A204.1 (cell line): ENCODE measurements at regions not wholly inside any gene's neighbourhood (a gene's known extent, or its start where the extent isn't known, plus 50 kb on each side); places are given as distances from the start of the nearest gene placed in this dataset.
A peak's percentile ranks its signal among the peaks of the same experiment; 100 is the strongest.
"Not testable (repeated sequence)": the region's sequence is repeated elsewhere in the genome, so short reads cannot be mapped to it uniquely, and the experiment has no call there.

Experiments used
- FAIRE-seq: peaks from 2 replicates; lab custom pipeline; 2012; peaks lifted over from hg19 to GRCh38; lab: Jason Lieb, UNC

- not testable (repeated sequence) for FAIRE-seq
Observed at GRCh38 chr10:61045480-61045879, 101.5 kb upstream of the RHOBTB1 start.

DNA sequence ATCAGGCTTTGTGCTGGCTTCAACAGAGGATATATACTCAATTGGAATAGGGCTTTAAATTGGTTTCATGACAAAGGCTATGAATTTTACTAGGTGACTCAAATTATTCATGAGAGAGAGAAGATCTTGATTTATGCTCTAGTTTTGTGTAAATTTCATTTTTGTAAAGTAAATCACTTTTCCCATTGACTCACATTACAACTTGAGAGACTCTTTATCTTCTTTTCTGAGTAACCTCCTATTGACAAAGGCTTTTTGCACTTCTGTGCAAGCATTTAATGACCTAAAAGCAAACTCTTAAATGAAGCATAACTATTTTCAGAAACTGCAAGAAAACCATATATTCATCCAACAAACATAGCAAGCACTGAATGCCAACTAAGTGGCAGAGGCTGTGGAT lies 98.5 kb upstream of the RHOBTB1 start:
- FAIRE-seq = no peak

DNA sequence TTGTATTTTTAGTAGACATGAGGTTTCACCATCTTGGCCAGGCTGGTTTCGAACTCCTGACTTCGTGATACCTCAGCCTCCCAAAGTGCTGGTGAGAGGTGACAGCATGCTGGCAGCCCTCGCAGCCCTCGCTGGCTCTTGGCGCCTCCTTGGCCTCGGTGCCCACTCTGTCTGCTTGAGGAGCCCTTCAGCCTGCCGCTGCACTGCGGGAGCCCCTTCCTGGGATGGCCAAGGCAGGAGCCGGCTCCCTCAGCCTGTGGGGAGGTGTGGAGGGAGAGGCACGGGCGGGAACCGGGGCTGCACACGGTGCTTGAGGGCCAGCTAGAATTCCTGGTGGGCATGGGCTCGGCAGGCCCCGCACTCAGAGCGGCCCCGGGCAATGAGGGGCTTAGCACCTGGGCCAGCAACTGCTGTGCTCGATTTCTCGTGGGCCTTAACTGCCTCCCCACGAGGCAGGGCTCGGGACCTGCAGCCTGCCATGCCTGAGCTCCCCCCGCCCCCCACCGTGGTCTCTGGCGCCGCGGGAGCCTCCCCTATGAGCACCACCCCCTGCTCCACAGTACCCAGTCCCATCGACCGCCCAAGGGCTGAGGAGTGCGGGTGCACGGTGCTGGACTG lies 96.5 kb upstream of the RHOBTB1 start:
- FAIRE-seq = no peak

GRCh38 chr10:61039868-61040267 lies 95.9 kb upstream of the RHOBTB1 start:
- no peak for FAIRE-seq

- not testable (repeated sequence) for FAIRE-seq
Observed at GRCh38 chr10:61037261-61037830, 93.4 kb upstream of the RHOBTB1 start.

DNA sequence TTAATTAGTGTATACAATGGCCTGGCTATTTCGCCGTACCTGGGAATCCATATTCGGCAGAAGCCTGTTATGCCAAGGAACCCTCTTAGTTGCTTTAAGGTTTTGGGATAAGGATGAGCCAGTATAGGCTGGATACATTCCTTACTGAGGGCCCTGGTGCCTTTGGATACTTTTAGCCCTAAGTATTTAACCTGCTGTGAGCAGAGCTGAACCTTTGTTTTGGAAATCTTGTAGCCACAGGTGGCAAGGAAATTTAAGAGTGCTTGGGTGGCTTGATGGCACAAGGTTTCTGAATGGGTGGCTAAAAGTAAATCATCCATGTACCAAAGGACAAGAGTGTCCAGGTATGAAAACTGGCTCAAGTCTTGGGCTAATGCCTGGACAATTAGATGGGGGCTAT lies 92.2 kb upstream of the RHOBTB1 start:
- not testable (repeated sequence) for FAIRE-seq

- no peak for FAIRE-seq
Observed at GRCh38 chr10:61031341-61031740, 87.4 kb upstream of the RHOBTB1 start.

DNA sequence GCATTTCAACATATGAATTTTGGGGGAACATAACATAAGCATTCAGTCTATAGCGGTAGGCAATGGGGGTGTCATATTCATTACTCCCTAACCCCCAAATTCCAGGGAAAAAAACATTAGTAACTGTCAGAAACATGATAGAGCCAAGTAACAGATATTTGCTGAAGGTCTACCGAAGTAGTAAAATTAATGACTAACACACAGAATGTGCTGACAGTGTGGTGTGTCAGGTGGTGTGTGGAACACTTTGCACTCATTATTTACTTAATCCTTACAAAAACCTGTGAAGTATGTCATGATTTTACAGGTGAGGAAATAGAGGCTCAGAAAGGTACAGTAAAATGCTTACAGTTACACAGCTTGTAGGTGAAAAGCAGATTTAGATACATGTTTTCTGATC lies 85.4 kb upstream of the RHOBTB1 start:
- no peak for FAIRE-seq

DNA sequence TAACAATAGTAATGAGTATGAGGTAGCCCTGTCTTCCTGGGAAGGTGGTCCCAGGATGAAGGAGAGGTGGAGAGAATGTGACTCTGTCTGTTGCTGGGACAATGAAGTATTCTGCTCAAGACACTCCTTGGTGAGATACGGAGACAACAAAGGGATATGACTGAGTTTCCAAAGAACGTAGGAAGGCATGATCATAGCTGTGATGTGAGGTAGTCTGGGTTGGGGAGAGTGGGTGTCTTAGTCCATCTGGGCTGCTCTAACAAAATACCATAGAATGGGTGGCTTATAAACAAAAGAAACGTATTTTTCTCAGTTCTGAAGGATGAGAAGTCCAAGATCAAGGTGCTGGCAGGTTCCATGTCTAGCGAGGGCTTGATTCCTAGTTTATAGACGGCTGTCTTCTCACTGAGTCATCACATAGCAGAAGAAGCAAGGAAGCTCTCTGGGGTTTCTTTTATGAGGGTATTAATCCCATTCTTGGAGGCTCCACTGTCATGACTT lies 84.9 kb upstream of the RHOBTB1 start:
- no peak for FAIRE-seq

GRCh38 chr10:61024856-61025201 lies 80.8 kb upstream of the RHOBTB1 start:
- no peak for FAIRE-seq

GRCh38 chr10:61024151-61024855 lies 80.3 kb upstream of the RHOBTB1 start:
- peak; percentile 16 for FAIRE-seq

GRCh38 chr10:61023053-61023452 lies 79.1 kb upstream of the RHOBTB1 start:
- no peak for FAIRE-seq

DNA sequence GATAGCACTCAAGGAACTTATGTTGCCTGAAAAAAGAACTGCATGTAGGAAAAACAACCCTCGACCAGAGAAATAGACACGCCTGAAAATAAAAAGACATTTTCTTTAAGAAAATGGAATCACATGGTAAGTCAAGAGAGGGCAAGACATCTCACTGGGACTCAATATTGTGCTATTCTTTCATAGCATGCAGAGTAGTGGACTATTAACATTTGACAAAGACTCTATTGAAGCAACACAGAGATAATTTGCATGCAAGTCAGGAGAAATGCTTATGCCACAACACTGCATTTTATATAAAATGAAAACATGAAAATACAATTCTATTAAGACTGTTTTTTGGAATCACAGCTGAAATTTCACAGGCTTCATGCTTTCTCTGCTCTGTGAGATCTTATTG lies 77.9 kb upstream of the RHOBTB1 start:
- no peak for FAIRE-seq

DNA sequence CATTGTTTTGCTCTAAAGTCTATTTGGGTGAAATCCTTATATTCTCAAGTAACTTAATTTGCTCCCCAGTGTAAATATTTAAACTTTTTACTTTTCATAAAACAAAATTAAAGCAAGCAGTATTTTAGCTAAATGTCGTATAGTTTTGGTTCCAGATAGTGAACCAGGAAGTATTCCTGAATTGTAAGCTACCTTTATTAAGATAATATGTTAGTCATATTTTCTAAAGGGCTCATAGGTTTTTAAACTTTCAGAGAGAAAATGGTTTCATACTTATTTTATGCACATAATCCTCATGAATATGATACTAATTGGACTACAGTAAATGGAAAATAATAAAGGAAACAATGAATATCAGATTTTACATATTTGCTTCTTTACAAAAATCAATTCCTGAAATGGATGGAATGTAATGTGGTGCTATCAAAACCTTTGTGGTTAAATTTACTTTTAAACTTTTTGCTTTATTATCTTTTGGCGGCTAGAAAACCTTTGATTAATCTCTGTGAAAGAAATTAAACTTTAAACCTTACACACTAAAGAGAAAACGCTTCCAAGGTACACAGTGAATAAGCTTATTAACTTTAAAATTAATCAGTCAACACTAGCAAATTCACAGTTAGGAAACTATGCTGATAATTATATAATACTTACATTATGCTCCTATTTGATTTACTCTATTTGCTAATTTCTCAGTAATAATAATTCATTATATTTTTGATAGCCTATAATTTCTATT lies 76.6 kb upstream of the RHOBTB1 start:
- no peak for FAIRE-seq

DNA sequence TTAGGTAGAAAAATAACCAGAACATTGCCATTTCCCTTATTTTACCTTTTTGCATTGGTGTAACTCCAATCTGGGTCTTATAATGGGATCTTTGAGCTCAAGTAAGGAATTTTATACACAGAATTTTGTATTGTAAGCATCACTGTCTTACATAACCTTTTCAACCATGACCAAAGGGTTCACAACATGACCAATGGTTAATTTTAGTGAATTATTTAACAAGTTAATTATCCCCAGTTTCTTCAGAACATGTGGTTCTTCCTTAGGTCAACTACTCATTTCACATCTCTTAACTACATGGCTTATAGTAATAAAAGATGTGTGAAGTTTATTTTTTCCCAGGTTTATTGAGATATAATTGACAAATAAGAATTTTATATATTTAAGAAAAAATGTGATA lies 74.2 kb upstream of the RHOBTB1 start:
- FAIRE-seq = peak; percentile 34

- peak; percentile 9 for FAIRE-seq
Observed at GRCh38 chr10:61016630-61017029, 72.6 kb upstream of the RHOBTB1 start.

- no peak for FAIRE-seq
Observed at GRCh38 chr10:61016007-61016406, 72.0 kb upstream of the RHOBTB1 start.

- no peak for FAIRE-seq
Observed at GRCh38 chr10:61010863-61011262, 66.9 kb upstream of the RHOBTB1 start.

GRCh38 chr10:61003069-61003468 lies 59.1 kb upstream of the RHOBTB1 start:
- not testable (repeated sequence) for FAIRE-seq

DNA sequence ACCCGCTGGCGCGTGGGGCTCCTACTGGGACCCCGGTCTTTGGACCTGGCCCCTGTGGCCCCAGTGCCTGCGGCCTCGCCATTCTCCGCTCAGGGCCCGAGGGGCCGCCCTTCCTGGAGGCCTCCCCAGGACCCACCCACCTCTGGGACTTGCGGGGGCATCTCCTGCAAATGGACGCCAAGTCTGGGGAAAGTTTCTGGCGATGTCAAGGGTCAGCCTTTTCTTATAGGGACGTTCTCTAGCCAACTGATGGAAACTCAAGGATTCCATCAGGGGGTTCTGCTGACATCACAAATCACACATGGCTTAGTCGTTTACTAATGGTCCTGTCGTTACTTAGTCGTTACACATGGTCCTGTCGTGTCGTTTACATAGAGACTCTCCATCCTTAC lies 57.7 kb upstream of the RHOBTB1 start:
- no peak for FAIRE-seq

DNA sequence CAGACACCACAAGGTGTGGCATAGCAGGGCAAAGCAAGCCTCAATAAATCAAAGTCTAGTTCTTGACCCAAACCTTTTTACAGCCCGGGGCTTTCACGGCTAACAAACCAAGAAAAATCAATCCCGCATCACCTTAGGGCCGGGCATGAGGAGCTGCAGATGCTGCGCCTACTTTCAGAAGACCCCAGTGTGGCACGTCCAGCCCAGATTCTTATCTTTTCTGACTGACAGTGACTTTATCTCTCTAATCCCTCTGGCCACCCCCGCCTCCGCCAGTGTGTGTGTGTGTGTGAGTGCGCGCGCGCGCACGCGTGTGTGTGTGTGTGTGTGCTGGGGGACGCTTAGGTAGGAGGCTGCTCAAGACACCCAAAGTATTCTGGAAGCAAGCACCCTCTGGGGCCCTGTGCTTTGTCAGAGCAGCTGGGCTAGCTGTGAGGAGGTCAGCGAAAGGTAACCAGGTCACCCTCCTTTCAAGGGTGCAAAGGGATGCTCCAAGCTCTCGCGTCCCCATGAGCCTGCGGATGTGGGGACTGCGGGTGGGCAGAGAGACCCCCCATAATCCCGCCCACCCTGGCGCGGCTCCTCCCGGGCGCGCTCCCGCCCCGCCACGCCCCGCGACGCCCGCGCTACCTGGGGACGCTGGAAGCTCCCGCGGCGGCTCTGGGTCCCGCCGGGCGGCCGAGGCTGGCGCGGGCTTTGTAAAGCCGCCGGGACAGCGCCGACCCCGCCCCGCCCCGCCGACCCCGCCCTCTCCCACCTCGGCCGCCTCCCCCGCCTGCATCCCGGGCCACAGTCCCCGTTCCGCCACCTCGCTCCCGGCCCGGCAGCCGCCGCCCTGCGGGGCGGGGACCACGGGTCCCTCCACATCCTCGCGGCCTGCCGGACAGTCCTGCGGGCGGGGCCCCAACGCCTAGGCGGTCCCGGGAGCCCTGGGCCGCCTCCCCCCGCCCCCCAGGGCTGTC lies 57.1 kb upstream of the RHOBTB1 start:
- no peak for FAIRE-seq

DNA sequence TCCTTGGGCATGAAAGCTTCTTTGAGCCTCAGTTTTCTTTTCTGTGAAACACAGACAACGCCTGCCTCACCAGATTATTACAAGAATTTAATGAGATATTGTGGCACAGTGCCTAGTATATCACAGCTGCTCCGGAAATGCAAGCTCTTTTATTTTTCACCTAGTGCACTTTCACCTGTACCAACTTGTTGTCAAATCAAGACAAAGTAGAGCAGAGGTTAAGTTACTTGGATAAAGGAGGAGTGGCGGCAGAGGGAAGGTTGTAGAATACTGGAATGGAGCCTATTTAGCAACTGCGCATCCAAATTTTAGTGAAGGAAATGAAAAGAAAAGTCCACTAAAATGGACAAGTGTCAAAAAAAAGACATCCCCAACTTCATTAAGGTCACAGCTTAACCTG lies 54.9 kb upstream of the RHOBTB1 start:
- no peak for FAIRE-seq
